ENCODE measurements at regions not wholly inside any gene's neighbourhood (a gene's known extent, or its start where the extent isn't known, plus 50 kb on each side); places are given as distances from the start of the nearest gene placed in this dataset.

DNA sequence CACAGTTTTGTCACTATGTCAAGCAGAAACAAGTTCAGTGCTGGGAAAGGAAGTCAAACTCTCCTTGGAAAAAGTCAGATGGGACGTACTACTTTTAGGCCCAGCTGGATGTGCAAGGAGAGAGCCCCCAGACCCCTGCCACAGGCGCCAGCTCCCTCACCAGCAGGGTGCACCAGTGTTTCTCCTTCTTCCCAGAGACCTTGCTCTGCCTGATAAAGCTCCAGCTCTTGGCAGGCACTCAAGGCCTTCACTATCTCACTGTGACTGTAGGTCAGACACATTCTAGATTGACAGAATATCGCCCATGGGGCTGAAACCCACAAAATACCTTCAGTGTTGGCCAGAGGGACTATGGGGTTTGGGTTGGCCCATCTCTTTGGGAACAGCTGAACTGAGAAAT is 54.8 kb upstream of the CHRNB4 start:
- DNase-seq (ENCODE audit: low spot score): no peak
- Mint-ChIP-seq H3K4me3 (ENCODE audit: unreplicated experiment) (no peak overlapping the region), H3K27me3 (ENCODE audit: low read depth) (peaks cover 32% of the 10 kb centered on the region), H3K36me3 (ENCODE audit: low read depth) (no peaks in the 10 kb centered on the region), H3K9me3 (ENCODE audit: low read depth) (no peaks in the 10 kb centered on the region), H3K4me1 (ENCODE audit: low read depth) (no peaks in the 10 kb centered on the region), H3K27ac (ENCODE audit: unreplicated experiment) (no peak overlapping the region)
- TF ChIP-seq, protein P1, sequence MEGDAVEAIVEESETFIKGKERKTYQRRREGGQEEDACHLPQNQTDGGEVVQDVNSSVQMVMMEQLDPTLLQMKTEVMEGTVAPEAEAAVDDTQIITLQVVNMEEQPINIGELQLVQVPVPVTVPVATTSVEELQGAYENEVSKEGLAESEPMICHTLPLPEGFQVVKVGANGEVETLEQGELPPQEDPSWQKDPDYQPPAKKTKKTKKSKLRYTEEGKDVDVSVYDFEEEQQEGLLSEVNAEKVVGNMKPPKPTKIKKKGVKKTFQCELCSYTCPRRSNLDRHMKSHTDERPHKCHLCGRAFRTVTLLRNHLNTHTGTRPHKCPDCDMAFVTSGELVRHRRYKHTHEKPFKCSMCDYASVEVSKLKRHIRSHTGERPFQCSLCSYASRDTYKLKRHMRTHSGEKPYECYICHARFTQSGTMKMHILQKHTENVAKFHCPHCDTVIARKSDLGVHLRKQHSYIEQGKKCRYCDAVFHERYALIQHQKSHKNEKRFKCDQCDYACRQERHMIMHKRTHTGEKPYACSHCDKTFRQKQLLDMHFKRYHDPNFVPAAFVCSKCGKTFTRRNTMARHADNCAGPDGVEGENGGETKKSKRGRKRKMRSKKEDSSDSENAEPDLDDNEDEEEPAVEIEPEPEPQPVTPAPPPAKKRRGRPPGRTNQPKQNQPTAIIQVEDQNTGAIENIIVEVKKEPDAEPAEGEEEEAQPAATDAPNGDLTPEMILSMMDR (IDR thresholded peaks at IDR 0.05): no peak

DNA sequence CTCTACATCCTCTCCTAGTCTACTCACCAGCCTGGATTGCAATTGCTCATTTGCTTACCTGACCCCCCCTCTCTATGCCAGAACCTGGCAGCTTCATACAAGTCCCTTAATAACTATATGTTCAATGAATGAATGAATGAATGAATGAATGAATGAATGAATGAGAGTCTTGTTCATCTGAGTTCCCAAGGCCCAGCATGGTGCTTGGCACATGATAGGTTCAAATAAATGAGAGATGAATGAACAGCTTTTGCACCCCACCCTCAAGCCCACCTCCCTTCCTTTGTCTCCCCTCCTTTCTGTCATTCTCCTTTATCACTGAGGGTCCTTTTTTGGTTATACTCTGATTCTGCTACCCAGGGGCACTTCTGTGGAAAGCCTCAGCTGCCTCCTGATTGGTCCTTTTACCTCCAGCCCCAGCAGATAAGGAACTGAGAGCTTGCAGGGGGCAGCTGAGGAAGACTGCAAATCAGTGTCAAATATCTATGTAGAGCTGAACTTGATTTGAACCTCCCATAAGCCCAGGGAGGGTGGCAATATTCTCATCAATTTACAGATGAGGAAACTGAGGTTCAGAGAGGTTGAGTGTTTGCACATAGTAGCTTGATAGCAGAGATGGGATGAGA is 54.1 kb upstream of the CHRNB4 start:
- TF ChIP-seq, protein P1 (IDR thresholded peaks at IDR 0.05): no peak
- no peaks in the 10 kb centered on the region for H3K4me1 Mint-ChIP-seq (ENCODE audit: low read depth)
- H3K27me3 Mint-ChIP-seq (ENCODE audit: low read depth): peaks cover 31% of the 10 kb centered on the region
- H3K4me3 Mint-ChIP-seq (ENCODE audit: unreplicated experiment): no peak overlapping the region
- no peak for DNase-seq (ENCODE audit: low spot score)
- no peak overlapping the region for H3K27ac Mint-ChIP-seq (ENCODE audit: unreplicated experiment)
- no peaks in the 10 kb centered on the region for H3K9me3 Mint-ChIP-seq (ENCODE audit: low read depth)
- no peaks in the 10 kb centered on the region for H3K36me3 Mint-ChIP-seq (ENCODE audit: low read depth)

DNA sequence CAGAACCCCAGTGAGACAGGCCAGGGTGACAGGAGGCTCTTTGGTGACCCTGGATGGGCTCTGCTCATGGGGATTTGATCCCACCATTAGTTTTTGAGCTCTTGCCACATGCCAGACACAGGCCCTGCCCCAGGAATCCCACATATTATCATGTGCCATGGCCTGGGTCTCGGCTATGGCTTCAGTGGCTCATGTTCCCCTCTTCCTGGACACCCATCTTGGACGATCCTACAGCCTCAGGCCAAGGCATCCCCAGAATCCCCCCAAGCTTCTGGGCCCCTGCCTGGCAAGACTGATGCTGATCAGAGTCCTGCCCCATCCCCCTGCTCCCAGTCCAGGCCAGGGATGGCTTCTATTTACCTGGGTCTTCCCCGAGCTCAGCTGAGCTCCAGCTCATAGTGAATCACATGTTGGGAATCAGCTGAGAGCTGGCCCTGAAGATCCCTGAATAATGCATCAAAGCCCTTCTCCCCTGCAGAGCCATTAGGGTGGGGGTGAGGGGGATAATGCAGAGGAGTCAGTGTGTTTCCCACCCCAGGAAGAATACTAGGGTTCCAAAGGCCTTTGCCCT is 50.9 kb upstream of the CHRNB4 start:
- H3K36me3 Mint-ChIP-seq (ENCODE audit: low read depth): no peaks in the 10 kb centered on the region
- H3K9me3 Mint-ChIP-seq (ENCODE audit: low read depth): no peaks in the 10 kb centered on the region
- no peak for DNase-seq (ENCODE audit: low spot score)
- no peak overlapping the region for H3K27ac Mint-ChIP-seq (ENCODE audit: unreplicated experiment)
- H3K27me3 Mint-ChIP-seq (ENCODE audit: low read depth): peaks cover 8% of the 10 kb centered on the region
- H3K4me1 Mint-ChIP-seq (ENCODE audit: low read depth): no peaks in the 10 kb centered on the region
- H3K4me3 Mint-ChIP-seq (ENCODE audit: unreplicated experiment): no peak overlapping the region
- TF ChIP-seq, protein P1 (IDR thresholded peaks at IDR 0.05): no peak

DNA sequence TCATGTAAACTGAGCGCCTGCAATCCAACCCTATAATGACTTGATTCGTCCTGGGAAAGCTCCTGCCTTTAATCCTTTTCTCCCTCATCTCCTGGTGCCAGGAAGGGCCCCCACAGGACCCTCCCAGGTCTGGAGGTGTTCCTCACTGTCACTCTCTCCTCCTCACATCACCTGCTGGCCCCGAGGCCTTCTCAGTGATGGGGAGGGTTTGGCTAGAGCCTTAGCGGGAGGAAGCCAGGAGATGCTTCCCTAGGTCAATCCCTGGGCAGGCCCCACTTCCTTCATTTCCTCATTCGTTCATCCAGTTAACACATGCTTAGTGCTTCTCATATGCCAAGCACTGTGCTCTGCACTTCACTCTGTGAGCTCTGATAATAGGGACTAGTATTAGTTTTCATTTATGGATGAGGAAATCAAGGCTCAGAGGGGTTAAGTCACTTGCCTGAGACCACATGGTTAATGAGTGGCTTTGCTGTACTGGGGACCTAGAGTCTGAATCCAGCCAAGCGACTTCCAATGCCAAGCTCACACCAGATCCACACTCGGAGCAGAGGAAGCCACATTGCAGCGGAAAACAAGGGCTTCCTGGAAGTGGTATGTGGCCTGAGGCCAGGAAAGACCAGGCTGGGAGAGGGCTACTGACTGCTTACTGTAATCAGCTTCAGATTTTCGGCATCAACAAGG is 50.3 kb upstream of the CHRNB4 start:
- Mint-ChIP-seq H3K36me3 (ENCODE audit: low read depth) (no peaks in the 10 kb centered on the region), H3K27ac (ENCODE audit: unreplicated experiment) (no peak overlapping the region), H3K9me3 (ENCODE audit: low read depth) (no peaks in the 10 kb centered on the region), H3K27me3 (ENCODE audit: low read depth) (peaks cover 11% of the 10 kb centered on the region), H3K4me1 (ENCODE audit: low read depth) (no peaks in the 10 kb centered on the region), H3K4me3 (ENCODE audit: unreplicated experiment) (no peak overlapping the region)
- DNase-seq (ENCODE audit: low spot score): no peak
- TF ChIP-seq, protein P1 (IDR thresholded peaks at IDR 0.05): no peak

Measured in chondrocyte (in vitro differentiated cells).